IMR-90 (cell line): ENCODE measurements at regions not wholly inside any gene's neighbourhood (a gene's known extent, or its start where the extent isn't known, plus 50 kb on each side); places are given as distances from the start of the nearest gene placed in this dataset.

Experiments
- ATAC-seq: fragments of 200-7000 bp; cut with Tn5 transposase; 2 replicates; pipeline ENCODE4 v1.9.1; 2020; ENCODE audit warnings: low read depth, mild to moderate bottlenecking, moderate library complexity
- BruUV-seq: library from RNA; stranded (reverse); fragments of 400-500 nt; replicated peaks from 2 replicates; lab custom pipeline; 2021; lab: Mats Ljungman, UMichigan
- CTCF ChIA-PET: fragments of 300-600 bp; formaldehyde crosslinking; extraction: SDS; loops from one replicate; lab custom pipeline; 2021; ENCODE audit warnings: antibody characterized with exemption; lab: Yijun Ruan, JAX
- POLR2A ChIA-PET: fragments of 300-600 bp; sonication (Branson Sonifier 250); formaldehyde crosslinking; loops from one replicate; lab custom pipeline; 2022; ENCODE audit warnings: antibody characterized with exemption; ENCODE audit not compliant: unreplicated experiment; lab: Charles Lee
- DNase-seq: peaks from one replicate; pipeline ENCODE4 v3.0.0; 2013
- H2AFZ ChIP-seq: replicated peaks from 2 replicates; pipeline ENCODE3; 2013; ENCODE audit warnings: low read length, mild to moderate bottlenecking; ENCODE audit not compliant: poor library complexity
- H2AK5ac ChIP-seq: 2 replicates; pipeline ENCODE4 v1.6.1; 2013; ENCODE audit warnings: low read depth, low read length, inconsistent platforms
- H2AK9ac ChIP-seq: replicated peaks from 2 replicates; pipeline ENCODE3; 2013; ENCODE audit warnings: mild to moderate bottlenecking, low read depth, low read length, moderate library complexity; ENCODE audit not compliant: poor library complexity
- H2BK120ac ChIP-seq: 2 replicates; pipeline ENCODE4 v1.6.1; 2013; ENCODE audit warnings: low read depth, low read length, inconsistent platforms
- H2BK15ac ChIP-seq: 3 replicates; pipeline ENCODE4 v1.6.1; 2013; ENCODE audit warnings: low read depth, low read length, inconsistent platforms
- H2BK20ac ChIP-seq: 2 replicates; pipeline ENCODE4 v1.6.1; 2013; ENCODE audit warnings: low read depth, mild to moderate bottlenecking, inconsistent platforms, low read length, moderate library complexity
- H2BK5ac ChIP-seq: 2 replicates; pipeline ENCODE4 v1.6.1; 2013; ENCODE audit warnings: mild to moderate bottlenecking, low read depth, low read length, inconsistent platforms; ENCODE audit not compliant: poor library complexity, severe bottlenecking
- H3K14ac ChIP-seq: replicated peaks from 2 replicates; pipeline ENCODE4 v1.6.1; 2013; ENCODE audit warnings: low read depth, low read length, inconsistent platforms
- H3K18ac ChIP-seq: 2 replicates; pipeline ENCODE4 v1.6.1; 2013; ENCODE audit warnings: low read depth, low read length, control low read depth
- H3K23ac ChIP-seq: 2 replicates; pipeline ENCODE4 v1.6.1; 2013; ENCODE audit warnings: low read depth, low read length, inconsistent platforms
- H3K27ac ChIP-seq: 2 replicates; pipeline ENCODE4 v1.5.1; 2013; ENCODE audit warnings: mild to moderate bottlenecking, control low read depth, low read length; ENCODE audit not compliant: insufficient read depth
- H3K27me3 ChIP-seq: 2 replicates; pipeline ENCODE4 v1.6.1; 2013; ENCODE audit warnings: low read length; ENCODE audit not compliant: control insufficient read depth, insufficient read depth
- H3K36me3 ChIP-seq: 2 replicates; pipeline ENCODE4 v1.6.1; 2013; ENCODE audit warnings: low read length, mixed read lengths; ENCODE audit not compliant: control insufficient read depth, insufficient read depth
- H3K4ac ChIP-seq: 2 replicates; pipeline ENCODE4 v1.6.1; 2013; ENCODE audit warnings: low read depth, low read length, inconsistent platforms
- H3K4me1 ChIP-seq: 2 replicates; pipeline ENCODE4 v1.6.1; 2013; ENCODE audit warnings: low read length, mixed read lengths; ENCODE audit not compliant: control insufficient read depth, insufficient read depth
- H3K4me2 ChIP-seq: 2 replicates; pipeline ENCODE4 v1.6.1; 2013; ENCODE audit warnings: low read depth, mild to moderate bottlenecking, control low read depth, low read length, moderate library complexity
- H3K4me3 ChIP-seq: 2 replicates; pipeline ENCODE4 v1.5.1; 2013; ENCODE audit warnings: low read depth, mild to moderate bottlenecking, control low read depth, low read length, moderate library complexity; ENCODE audit not compliant: insufficient read depth
- H3K56ac ChIP-seq: 2 replicates; pipeline ENCODE4 v1.6.1; 2013; ENCODE audit warnings: low read length, inconsistent platforms; ENCODE audit not compliant: insufficient read depth; ENCODE audit errors: extremely low read depth
- H3K79me1 ChIP-seq, 2 experiments: 2 replicates each; pipeline ENCODE4 v1.6.1; 2013; ENCODE audit warnings: low read length in 2 of 2, inconsistent platforms in 1 of 2, low read depth in 1 of 2
- H3K9ac ChIP-seq: 2 replicates; pipeline ENCODE4 v1.6.1; 2013; ENCODE audit warnings: low read depth, low read length, control low read depth
- H3K9me1 ChIP-seq: 2 replicates; pipeline ENCODE4 v1.6.1; 2013; ENCODE audit warnings: low read length, inconsistent platforms; ENCODE audit not compliant: insufficient read depth
- H3K9me3 ChIP-seq: 2 replicates; pipeline ENCODE4 v1.6.1; 2013; ENCODE audit warnings: low read length; ENCODE audit not compliant: control insufficient read depth, insufficient read depth
- H4K20me1 ChIP-seq: 2 replicates; pipeline ENCODE4 v1.6.1; 2013; ENCODE audit warnings: low read length, inconsistent platforms; ENCODE audit not compliant: insufficient read depth
- H4K5ac ChIP-seq: 2 replicates; pipeline ENCODE4 v1.6.1; 2013; ENCODE audit warnings: mild to moderate bottlenecking, low read depth, low read length, control low read depth
- H4K8ac ChIP-seq, 2 experiments: 2 replicates each; pipeline ENCODE4 v1.6.1; 2013; ENCODE audit warnings: low read depth in 2 of 2, low read length in 2 of 2, control low read depth in 1 of 2, inconsistent platforms in 1 of 2
- H4K91ac ChIP-seq: 2 replicates; pipeline ENCODE4 v1.6.1; 2013; ENCODE audit warnings: low read depth, low read length, inconsistent platforms; ENCODE audit not compliant: insufficient read depth
- BHLHE40 ChIP-seq: fragments of 150-350 bp; IDR thresholded peaks from 2 replicates; pipeline ENCODE4 v1.6.1; 2016; ENCODE audit warnings: mild to moderate bottlenecking, low read depth, low read length
- MAZ ChIP-seq: IDR thresholded peaks from 2 replicates; pipeline ENCODE4 v1.6.1; 2012; ENCODE audit warnings: low read depth, mild to moderate bottlenecking, low read length, improper control_type of control experiment, moderate library complexity, borderline replicate concordance
- MXI1 ChIP-seq: IDR thresholded peaks from 2 replicates; pipeline ENCODE4 v1.6.1; 2012; ENCODE audit warnings: low read depth, mild to moderate bottlenecking, low read length, moderate library complexity, borderline replicate concordance
- WGBS, 2 experiments: methylation state at CpG; one replicate each; pipeline versions ENCODE4 v1.1.5 to v1.1.7; 2013; ENCODE audit warnings: missing lambda C conversion rate in 2 of 2; ENCODE audit not compliant: insufficient read length in 1 of 2; ENCODE audit errors: extremely low coverage in 2 of 2; 5-methylcytosine and 5-hydroxymethylcytosine counted together
- dilution Hi-C: fragments of 300-500 bp; cut with HindIII; formaldehyde crosslinking; loops from one replicate; pipeline ENCODE4 v1.14.3; 2018; ENCODE audit warnings: low sequenced_read_pairs; ENCODE audit not compliant: unreplicated experiment
- in situ Hi-C: fragments of 300-500 bp; cut with MboI; formaldehyde crosslinking; loops from 3 replicates; pipeline ENCODE4 v1.14.3; 2019; ENCODE audit warnings: low sequenced_read_pairs, inconsistent platforms, mixed read lengths
- intact Hi-C: fragments of 100-400 bp; cut with micrococcal nuclease; formaldehyde crosslinking; loops from 2 replicates; pipeline ENCODE4 v1.10.0; 2022

DNA sequence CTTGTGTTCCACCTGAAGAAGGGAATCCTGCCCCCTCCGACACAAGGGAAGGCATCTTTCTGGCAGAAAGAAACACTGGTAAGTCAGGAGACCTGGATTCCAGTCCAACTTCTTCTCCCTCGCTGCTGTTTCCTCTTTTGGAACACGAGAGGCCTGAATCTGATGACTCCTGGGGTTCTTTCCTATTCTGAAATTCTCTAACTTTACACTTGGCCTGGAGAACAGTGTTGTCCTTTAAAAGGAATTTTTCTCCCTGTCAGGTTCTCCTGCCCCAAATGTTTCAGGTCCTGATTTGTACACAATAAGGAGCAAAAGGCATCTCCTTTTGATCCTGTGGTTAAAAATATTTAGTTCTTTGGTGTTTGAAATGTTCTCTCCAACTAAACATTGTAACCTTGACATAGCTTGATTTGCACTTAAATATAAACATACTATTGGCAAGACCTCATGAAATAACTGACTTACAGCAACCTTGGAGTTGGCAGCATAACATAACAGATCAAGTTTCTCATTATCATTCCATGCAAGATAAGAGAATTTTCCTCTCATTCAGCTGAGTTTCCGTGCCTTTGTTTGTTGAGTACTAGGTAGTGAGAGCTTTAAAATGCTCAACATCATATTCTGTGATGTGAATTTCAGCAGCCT lies 244.8 kb downstream of the COG6 start:
- dilution Hi-C loops (no loop called here), in situ Hi-C loops (no loop called here), intact Hi-C loops (no loop called here)
- H3K14ac ChIP-seq: no peak overlapping the region
- no peak overlapping the region for H3K18ac ChIP-seq
- no peak overlapping the region for H3K9ac ChIP-seq
- no peak overlapping the region for H2BK5ac ChIP-seq
- H2BK20ac ChIP-seq: no peak overlapping the region
- H3K9me1 ChIP-seq: no peaks in the 10 kb centered on the region
- no peaks in the 10 kb centered on the region for H3K9me3 ChIP-seq
- no peak overlapping the region for H2AK9ac ChIP-seq
- peaks cover 3% of the 10 kb centered on the region; the same call in 1 of the 2 replicates for H3K4me1 ChIP-seq
- H2AFZ ChIP-seq: no peak overlapping the region
- POLR2A ChIA-PET: no interaction called here
- no peak overlapping the region for H4K91ac ChIP-seq
- no peaks in the 10 kb centered on the region for H4K20me1 ChIP-seq
- H2BK15ac ChIP-seq: no peak overlapping the region
- no CpG with 5 or more reads among the region's 4 CpGs for WGBS, 2 experiments
- ATAC-seq (peak; percentile 14; the same call in 1 of the 2 replicates), DNase-seq (peak; percentile 49)
- CTCF ChIA-PET: no interaction called here
- H4K5ac ChIP-seq: no peak overlapping the region
- no peak overlapping the region for H3K4me2 ChIP-seq
- H3K79me1 ChIP-seq: no peaks in the 10 kb centered on the region
- H3K36me3 ChIP-seq: no peaks in the 10 kb centered on the region
- BruUV-seq: no TSS peak
- no peak overlapping the region for H3K56ac ChIP-seq
- no peak overlapping the region for H4K8ac ChIP-seq
- no peak overlapping the region for H2BK120ac ChIP-seq
- H3K27me3 ChIP-seq: 0 out of 2 replicates have a peak, but pooled peaks cover 2% of the 10 kb centered on the region
- no peak for TF ChIP-seq MAZ
- no peak for TF ChIP-seq MXI1
- no peak for TF ChIP-seq BHLHE40
- no peak overlapping the region for H2AK5ac ChIP-seq
- no peak overlapping the region for H3K4me3 ChIP-seq
- H3K23ac ChIP-seq: no peak overlapping the region
- no peak overlapping the region for H3K27ac ChIP-seq
- H3K4ac ChIP-seq: no peak overlapping the region
